ENCODE measurements at regions not wholly inside any gene's neighbourhood (a gene's known extent, or its start where the extent isn't known, plus 50 kb on each side); places are given as distances from the start of the nearest gene placed in this dataset.

GRCh38 chrX:26557691-26558321, 341.8 kb downstream of the MAGEB5 start:
- TF ChIP-seq CTCF (IDR thresholded peaks at IDR 0.05) (no peak), POLR2AphosphoS5 (IDR thresholded peaks at IDR 0.05) (no peak), POLR2A (IDR thresholded peaks at IDR 0.05) (no peak), EP300 (IDR thresholded peaks at IDR 0.05) (no peak)
